OCI-LY1 (cell line): ENCODE measurements at regions not wholly inside any gene's neighbourhood (a gene's known extent, or its start where the extent isn't known, plus 50 kb on each side); places are given as distances from the start of the nearest gene placed in this dataset.

Experiments used
- CTCF ChIP-seq: fragments of 200-600 bp; sonication (generic), shearing (Covaris generic); IDR thresholded peaks from 2 replicates; pipeline ENCODE4 v1.5.1; 2017; ENCODE audit warnings: mild to moderate bottlenecking, antibody characterized with exemption, low read length, moderate library complexity, mixed read lengths
- EZH2 ChIP-seq: fragments of 200-600 bp; sonication (generic), shearing (Covaris generic); IDR thresholded peaks from 2 replicates; pipeline ENCODE4 v1.8.0; 2017; ENCODE audit warnings: borderline replicate concordance, mixed run types, mild to moderate bottlenecking, antibody characterized with exemption, low read length, moderate library complexity, mixed read lengths

GRCh38 chr14:23707415-23707814 is 71.3 kb downstream of the DHRS2 start:
- TF ChIP-seq CTCF (no peak), EZH2 (no peak)
